Osteoblast (primary cell): ENCODE measurements at regions not wholly inside any gene's neighbourhood (a gene's known extent, or its start where the extent isn't known, plus 50 kb on each side); places are given as distances from the start of the nearest gene placed in this dataset.
"Not testable (repeated sequence)": the region's sequence is repeated elsewhere in the genome, so short reads cannot be mapped to it uniquely, and the experiment has no call there.

ENCODE experiments used
- DNase-seq: peaks from one replicate; pipeline ENCODE4 v3.0.0; 2011; ENCODE audit warnings: low spot score, mixed read lengths; ENCODE audit not compliant: insufficient read length; ENCODE audit errors: missing footprints
- H2AFZ ChIP-seq: 2 replicates; pipeline ENCODE4 v1.6.0; 2011; ENCODE audit warnings: mild to moderate bottlenecking, low read length
- H3K27ac ChIP-seq: 2 replicates; pipeline ENCODE4 v1.5.1; 2011; ENCODE audit warnings: mild to moderate bottlenecking, low read depth, low read length, moderate library complexity
- H3K27me3 ChIP-seq: 2 replicates; pipeline ENCODE4 v1.6.0; 2012; ENCODE audit warnings: mild to moderate bottlenecking, control low read depth, inconsistent platforms, low read length, moderate library complexity; ENCODE audit not compliant: insufficient read depth
- H3K36me3 ChIP-seq: 2 replicates; pipeline ENCODE4 v1.5.1; 2011; ENCODE audit warnings: mild to moderate bottlenecking, low read length, control low read depth, moderate library complexity; ENCODE audit not compliant: insufficient read depth
- H3K4me1 ChIP-seq: 2 replicates; pipeline ENCODE4 v1.5.1; 2011; ENCODE audit warnings: mild to moderate bottlenecking, low read length, control low read depth, moderate library complexity; ENCODE audit not compliant: insufficient read depth
- H3K4me2 ChIP-seq: 2 replicates; pipeline ENCODE4 v1.6.0; 2011; ENCODE audit warnings: mild to moderate bottlenecking, low read length; ENCODE audit not compliant: insufficient read depth
- H3K4me3 ChIP-seq: fragments of 200-600 bp; sonication (generic); 3 replicates; pipeline ENCODE4 v1.5.1; 2012; ENCODE audit warnings: mild to moderate bottlenecking, low read length, inconsistent platforms; ENCODE audit not compliant: insufficient read depth
- H3K79me2 ChIP-seq: 2 replicates; pipeline ENCODE4 v1.6.0; 2012; ENCODE audit warnings: mild to moderate bottlenecking, low read length, control low read depth, inconsistent platforms; ENCODE audit not compliant: insufficient read depth
- H3K9me3 ChIP-seq: 2 replicates; pipeline ENCODE4 v1.5.1; 2011; ENCODE audit warnings: low read depth, low read length, control low read depth
- H4K20me1 ChIP-seq: 2 replicates; pipeline ENCODE4 v1.6.0; 2012; ENCODE audit warnings: mild to moderate bottlenecking, low read length, control low read depth; ENCODE audit not compliant: insufficient read depth
- TF ChIP-seq, protein P1 (sequence below): IDR thresholded peaks from 2 replicates; pipeline ENCODE4 v1.5.1; 2011; ENCODE audit warnings: mild to moderate bottlenecking, low read depth, low read length, moderate library complexity; ENCODE audit errors: extremely low read depth

DNA sequence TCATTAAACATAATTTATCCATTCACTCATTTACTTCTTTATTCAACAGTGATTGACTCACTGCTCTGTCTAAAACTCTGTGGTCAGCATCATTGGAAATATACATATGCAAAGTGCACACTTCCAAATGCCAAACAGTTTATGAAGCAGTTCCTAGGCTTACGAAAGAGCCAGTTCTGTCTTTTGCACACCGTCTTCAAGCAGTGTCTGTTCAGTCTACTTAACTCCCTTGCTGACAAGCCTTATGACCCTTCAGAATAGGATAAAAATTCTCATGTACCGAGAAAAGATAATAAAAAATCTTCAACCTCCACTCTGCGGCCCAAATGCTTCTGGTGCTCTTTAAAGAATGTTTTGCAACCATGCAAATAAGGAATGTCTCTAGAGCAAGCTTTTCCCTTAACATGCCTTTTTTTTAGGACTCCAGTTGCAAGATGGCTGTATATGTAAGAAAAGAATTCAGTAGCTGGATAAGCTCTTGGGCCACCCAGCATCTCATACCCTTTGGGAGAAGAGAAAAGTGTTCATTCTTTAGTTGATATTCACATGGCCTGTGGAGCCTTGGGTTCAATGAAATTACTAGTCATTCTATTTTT, 1037.0 kb upstream of the SLIT2 start:
- Histone ChIP-seq H3K36me3 (no peaks in the 10 kb centered on the region), H3K9me3 (no peaks in the 10 kb centered on the region), H4K20me1 (no peaks in the 10 kb centered on the region), H3K27ac (no peak overlapping the region), H3K27me3 (no peaks in the 10 kb centered on the region), H3K4me2 (no peak overlapping the region), H3K4me3 (no peak overlapping the region), H3K79me2 (no peaks in the 10 kb centered on the region), H2AFZ (no peak overlapping the region), H3K4me1 (no peaks in the 10 kb centered on the region)
- no peak for DNase-seq
- TF ChIP-seq, protein P1, sequence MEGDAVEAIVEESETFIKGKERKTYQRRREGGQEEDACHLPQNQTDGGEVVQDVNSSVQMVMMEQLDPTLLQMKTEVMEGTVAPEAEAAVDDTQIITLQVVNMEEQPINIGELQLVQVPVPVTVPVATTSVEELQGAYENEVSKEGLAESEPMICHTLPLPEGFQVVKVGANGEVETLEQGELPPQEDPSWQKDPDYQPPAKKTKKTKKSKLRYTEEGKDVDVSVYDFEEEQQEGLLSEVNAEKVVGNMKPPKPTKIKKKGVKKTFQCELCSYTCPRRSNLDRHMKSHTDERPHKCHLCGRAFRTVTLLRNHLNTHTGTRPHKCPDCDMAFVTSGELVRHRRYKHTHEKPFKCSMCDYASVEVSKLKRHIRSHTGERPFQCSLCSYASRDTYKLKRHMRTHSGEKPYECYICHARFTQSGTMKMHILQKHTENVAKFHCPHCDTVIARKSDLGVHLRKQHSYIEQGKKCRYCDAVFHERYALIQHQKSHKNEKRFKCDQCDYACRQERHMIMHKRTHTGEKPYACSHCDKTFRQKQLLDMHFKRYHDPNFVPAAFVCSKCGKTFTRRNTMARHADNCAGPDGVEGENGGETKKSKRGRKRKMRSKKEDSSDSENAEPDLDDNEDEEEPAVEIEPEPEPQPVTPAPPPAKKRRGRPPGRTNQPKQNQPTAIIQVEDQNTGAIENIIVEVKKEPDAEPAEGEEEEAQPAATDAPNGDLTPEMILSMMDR: no peak

DNA sequence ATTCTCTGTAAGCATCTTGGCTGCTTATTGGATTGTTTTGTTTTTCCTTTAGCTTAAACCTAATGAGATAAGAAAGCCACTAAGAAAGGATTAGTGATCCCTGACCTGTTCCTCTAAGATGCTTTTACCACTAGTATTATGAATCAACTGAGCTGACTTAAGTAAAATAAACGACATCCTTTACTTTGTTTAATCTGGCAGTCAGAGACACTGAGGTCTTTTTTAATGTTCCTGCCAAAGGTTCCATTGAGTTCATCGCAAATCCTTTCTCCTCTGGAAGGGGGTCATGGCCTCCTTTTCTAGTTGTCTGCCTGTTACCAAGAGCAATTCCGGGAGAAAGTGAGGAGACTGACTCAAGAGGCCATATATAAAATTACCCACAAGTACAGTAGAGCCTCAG, 1038.3 kb upstream of the SLIT2 start:
- Histone ChIP-seq H3K27me3 (no peaks in the 10 kb centered on the region), H2AFZ (no peak overlapping the region), H3K36me3 (no peaks in the 10 kb centered on the region), H4K20me1 (no peaks in the 10 kb centered on the region), H3K9me3 (no peaks in the 10 kb centered on the region), H3K4me1 (no peaks in the 10 kb centered on the region), H3K4me3 (no peak overlapping the region), H3K79me2 (no peaks in the 10 kb centered on the region), H3K27ac (no peak overlapping the region), H3K4me2 (no peak overlapping the region)
- no peak for DNase-seq
- TF ChIP-seq, protein P1: no peak

- no peaks in the 10 kb centered on the region for H3K79me2 ChIP-seq
- H3K4me2 ChIP-seq: no peak overlapping the region
- no peaks in the 10 kb centered on the region for H3K4me1 ChIP-seq
- H4K20me1 ChIP-seq: no peaks in the 10 kb centered on the region
- TF ChIP-seq, protein P1: no peak
- no peak overlapping the region for H3K4me3 ChIP-seq
- H3K9me3 ChIP-seq: no peaks in the 10 kb centered on the region
- H3K27me3 ChIP-seq: no peaks in the 10 kb centered on the region
- H2AFZ ChIP-seq: no peak overlapping the region
- no peaks in the 10 kb centered on the region for H3K36me3 ChIP-seq
- no peak for DNase-seq
- H3K27ac ChIP-seq: no peak overlapping the region
Observed at GRCh38 chr4:19205853-19206252, 1045.9 kb upstream of the SLIT2 start.

DNA sequence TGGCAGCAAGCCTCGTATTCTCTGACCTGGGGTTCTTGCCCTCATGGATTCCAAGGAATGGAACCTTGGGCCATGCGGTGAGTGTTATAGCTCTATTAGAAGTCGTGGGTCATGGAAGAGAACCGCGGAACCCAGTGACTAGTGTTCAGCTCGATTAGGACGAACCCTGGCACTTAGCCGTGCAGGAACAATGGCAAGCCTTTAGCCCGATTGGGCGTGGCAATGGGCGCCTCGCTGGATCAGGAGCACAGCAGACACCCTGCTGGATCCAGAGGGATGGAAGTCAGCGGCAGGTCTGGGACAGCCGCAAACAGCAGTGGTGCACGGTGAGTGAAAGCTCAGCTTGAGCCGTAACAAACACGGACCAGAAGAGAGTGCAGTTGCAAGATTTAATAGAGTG, 1053.9 kb upstream of the SLIT2 start:
- not testable (repeated sequence) for DNase-seq, H3K36me3 ChIP-seq, H3K4me1 ChIP-seq

More for the DNA sequence above, 1053.9 kb upstream of the SLIT2 start:
- H3K27me3 ChIP-seq, H3K9me3 ChIP-seq, H3K79me2 ChIP-seq, H2AFZ ChIP-seq, H3K27ac ChIP-seq, H3K4me3 ChIP-seq, H4K20me1 ChIP-seq, H3K4me2 ChIP-seq: not testable (repeated sequence)
